Esophagus muscularis mucosa (tissue), 4 donors: ENCODE measurements at regions not wholly inside any gene's neighbourhood (a gene's known extent, or its start where the extent isn't known, plus 50 kb on each side); places are given as distances from the start of the nearest gene placed in this dataset.
"Not testable (repeated sequence)": the region's sequence is repeated elsewhere in the genome, so short reads cannot be mapped to it uniquely, and the experiment has no call there.

Source experiments
- DNase-seq: peaks from one replicate; pipeline ENCODE4 v3.0.0-alpha.2; 2017; ENCODE audit errors: extremely low spot score
- H3K27ac ChIP-seq, 4 donors: fragments of 200-600 bp; sonication (generic); replicated peaks in 1 of 4; 1 replicate in 3 of 4; 2 replicates in 1 of 4; pipeline ENCODE4 v1.5.1; 2016 to 2019; ENCODE audit warnings: mild to moderate bottlenecking in 1 of 4
- H3K27me3 ChIP-seq, 4 donors: fragments of 200-600 bp; sonication (generic); one replicate each; pipeline versions ENCODE4 v1.5.1 to v1.6.0; 2016 to 2019
- H3K36me3 ChIP-seq, 4 donors: fragments of 200-600 bp; sonication (generic); one replicate each; pipeline ENCODE4 v1.5.1; 2016 to 2019
- H3K4me1 ChIP-seq, 4 donors: fragments of 200-600 bp; sonication (generic); one replicate each; pipeline ENCODE4 v1.5.1; 2016 to 2019
- H3K4me3 ChIP-seq, 4 donors: fragments of 200-600 bp; sonication (generic); 1 replicate in 2 of 4; 2 replicates in 2 of 4; pipeline ENCODE4 v1.5.1; 2016 to 2019; ENCODE audit warnings: mild to moderate bottlenecking in 4 of 4, moderate library complexity in 1 of 4
- H3K9me3 ChIP-seq, 4 donors: fragments of 200-600 bp; sonication (generic); 1 replicate in 3 of 4; 2 replicates in 1 of 4; pipeline ENCODE4 v1.5.1; 2016 to 2019
- CTCF ChIP-seq, 3 experiments: fragments of 200-600 bp in 2 of 3; fragments of 450-650 bp in 1 of 3; sonication (generic) in 2 of 3; IDR thresholded peaks; one replicate each; pipeline ENCODE4 v1.5.1; 2017 to 2019; ENCODE audit warnings: antibody characterized with exemption in 3 of 3, mild to moderate bottlenecking in 2 of 3, moderate library complexity in 1 of 3
- EP300 ChIP-seq: sonication (generic); formaldehyde crosslinking; IDR thresholded peaks from one replicate; pipeline ENCODE4 v1.6.1; 2017; ENCODE audit warnings: antibody characterized with exemption
- POLR2A ChIP-seq: fragments of 450-650 bp; IDR thresholded peaks from one replicate; pipeline ENCODE4 v1.6.1; 2017; ENCODE audit warnings: antibody characterized with exemption, moderate library complexity, mild to moderate bottlenecking, low read depth
- POLR2AphosphoS5 ChIP-seq, 2 donors: sonication (generic); formaldehyde crosslinking; IDR thresholded peaks; one replicate each; pipeline ENCODE4 v1.6.1; 2017; ENCODE audit warnings: antibody characterized with exemption in 2 of 2
- WGBS: methylation state at CpG from one replicate; pipeline ENCODE4 v1.1.5; 2018; 5-methylcytosine and 5-hydroxymethylcytosine counted together
- intact Hi-C: fragments of 100-400 bp; cut with DNase I; formaldehyde crosslinking; loops from one replicate; pipeline ENCODE4 v1.15.1; 2023

- intact Hi-C loops: no loop called here
- no peaks in the 10 kb centered on the region for H3K27me3 ChIP-seq
- no peaks in the 10 kb centered on the region for H3K9me3 ChIP-seq
- H3K4me3 ChIP-seq: no peak overlapping the region
- 81% methylated on average over 2 of the region's 2 CpGs for WGBS
- TF ChIP-seq POLR2AphosphoS5 (IDR thresholded peaks at IDR 0.05) (no peak), EP300 (no peak), POLR2A (no peak), CTCF (IDR thresholded peaks at IDR 0.05) (no peak)
- H3K27ac ChIP-seq: no peak overlapping the region
- no peaks in the 10 kb centered on the region for H3K36me3 ChIP-seq
- H3K4me1 ChIP-seq: peaks cover 0 to 3% (median 0%) of the 10 kb centered on the region in 4 donors
- no peak for DNase-seq
Observed at GRCh38 chr5:40198736-40199135, 481.0 kb upstream of the PTGER4 start.

DNA sequence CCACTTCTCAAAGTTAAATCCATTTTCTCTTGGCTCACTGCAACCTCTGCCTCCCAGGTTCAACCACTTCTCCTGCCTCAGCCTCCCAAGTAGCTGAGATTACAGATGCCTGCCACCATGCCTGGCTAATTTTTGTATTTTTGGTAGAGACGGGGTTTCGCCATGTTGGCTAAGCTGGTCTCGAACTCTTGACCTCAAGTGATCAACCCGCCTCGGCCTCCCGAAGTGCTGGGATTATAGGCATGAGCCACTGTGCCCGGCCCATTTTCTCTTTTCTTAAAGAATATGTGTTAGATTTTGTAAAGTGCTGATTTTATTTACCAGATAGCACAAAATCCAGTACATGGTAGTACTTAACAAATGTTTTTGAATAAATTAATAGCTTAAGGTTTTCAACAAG is 484.1 kb upstream of the PTGER4 start:
- DNase-seq, H3K4me3 ChIP-seq, H3K4me1 ChIP-seq, H3K27me3 ChIP-seq, H3K27ac ChIP-seq, H3K9me3 ChIP-seq, H3K36me3 ChIP-seq, intact Hi-C loops: not testable (repeated sequence)
- WGBS: 87% methylated on average over 7 of the region's 7 CpGs

- no peak for TF ChIP-seq CTCF (IDR thresholded peaks at IDR 0.05)
- no peak for TF ChIP-seq POLR2AphosphoS5 (IDR thresholded peaks at IDR 0.05)
- TF ChIP-seq POLR2A: no peak
- Histone ChIP-seq H3K4me3 (no peak overlapping the region), H3K27me3 (no peaks in the 10 kb centered on the region), H3K27ac (no peak overlapping the region), H3K36me3 (no peaks in the 10 kb centered on the region), H3K4me1 (no peaks in the 10 kb centered on the region), H3K9me3 (no peaks in the 10 kb centered on the region)
- intact Hi-C loops: no loop called here
- 53% methylated on average over 4 of the region's 4 CpGs for WGBS
- DNase-seq: no peak
Observed at GRCh38 chr5:40191150-40191549, 488.6 kb upstream of the PTGER4 start.

DNA sequence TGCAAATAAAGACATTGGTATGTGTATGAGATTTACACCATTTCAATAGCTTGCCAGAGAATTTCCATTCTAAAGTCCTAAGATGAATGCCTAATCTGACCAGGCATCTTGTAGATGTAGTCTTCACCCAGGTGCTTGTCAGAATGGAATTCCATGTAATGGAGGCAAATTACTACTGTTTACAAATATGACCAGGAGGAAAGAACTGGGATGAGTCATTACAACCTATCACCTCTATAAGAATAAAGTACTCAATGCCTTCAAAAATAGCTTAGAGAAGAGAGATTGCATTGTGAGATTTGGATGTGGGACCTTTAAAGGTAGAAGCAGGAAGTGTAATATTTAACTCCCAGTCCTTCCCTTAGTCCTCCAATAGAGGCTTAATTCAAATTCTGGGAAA is 507.0 kb upstream of the PTGER4 start:
- TF ChIP-seq EP300 (no peak), POLR2A (no peak), CTCF (IDR thresholded peaks at IDR 0.05) (no peak), POLR2AphosphoS5 (IDR thresholded peaks at IDR 0.05) (no peak)

GRCh38 chr5:40171971-40172370 is 507.7 kb upstream of the PTGER4 start:
- intact Hi-C loops: no loop called here

More for the DNA sequence above, 507.0 kb upstream of the PTGER4 start:
- H3K27ac ChIP-seq: no peak overlapping the region
- no peak for DNase-seq
- intact Hi-C loops: no loop called here
- H3K9me3 ChIP-seq: peaks cover 0 to 22% (median 14%) of the 10 kb centered on the region in 4 donors
- H3K4me1 ChIP-seq: no peaks in the 10 kb centered on the region
- no peaks in the 10 kb centered on the region for H3K27me3 ChIP-seq
- H3K4me3 ChIP-seq: no peak overlapping the region
- H3K36me3 ChIP-seq: no peaks in the 10 kb centered on the region

More at GRCh38 chr5:40171971-40172370, 507.7 kb upstream of the PTGER4 start:
- no peak overlapping the region for H3K4me3 ChIP-seq
- no peak overlapping the region for H3K27ac ChIP-seq
- H3K9me3 ChIP-seq: peaks cover 0 to 15% (median 12%) of the 10 kb centered on the region in 4 donors
- WGBS: 77% methylated on average over 2 of the region's 2 CpGs
- TF ChIP-seq POLR2A (no peak), CTCF (IDR thresholded peaks at IDR 0.05) (no peak), POLR2AphosphoS5 (IDR thresholded peaks at IDR 0.05) (no peak), EP300 (no peak)
- H3K27me3 ChIP-seq: no peaks in the 10 kb centered on the region
- DNase-seq: no peak
- no peaks in the 10 kb centered on the region for H3K36me3 ChIP-seq
- H3K4me1 ChIP-seq: no peaks in the 10 kb centered on the region
